NCI-H748 (cell line): ENCODE measurements at regions not wholly inside any gene's neighbourhood (a gene's known extent, or its start where the extent isn't known, plus 50 kb on each side); places are given as distances from the start of the nearest gene placed in this dataset.

ENCODE experiments used
- DNase-seq: peaks from one replicate; lab custom pipeline; 2025; ENCODE audit not compliant: unreplicated experiment; lab: John Stamatoyannopoulos, UW

- no peak for DNase-seq
These were observed 362.0 kb upstream of the TMCO5A start for GRCh38 chr15:37572401-37572800.

DNA sequence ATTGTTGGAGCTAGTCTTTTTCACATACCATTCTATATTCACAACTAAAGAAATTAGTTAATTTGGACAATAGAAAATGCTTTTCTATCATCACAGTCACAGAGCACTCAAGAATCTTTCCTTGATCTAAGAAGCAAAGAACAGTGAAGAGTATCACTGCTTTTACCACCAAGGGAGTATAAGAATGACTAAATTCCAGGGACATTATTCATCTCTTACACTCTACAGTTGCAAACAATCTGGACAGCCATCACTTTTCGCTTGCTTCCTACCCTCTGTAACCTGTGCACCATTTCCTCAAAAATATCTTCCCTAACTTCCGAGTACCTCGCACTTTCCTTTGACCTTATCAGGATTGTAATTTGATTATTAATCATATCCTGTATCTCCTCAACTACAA is 359.5 kb upstream of the TMCO5A start:
- DNase-seq = no peak

DNA sequence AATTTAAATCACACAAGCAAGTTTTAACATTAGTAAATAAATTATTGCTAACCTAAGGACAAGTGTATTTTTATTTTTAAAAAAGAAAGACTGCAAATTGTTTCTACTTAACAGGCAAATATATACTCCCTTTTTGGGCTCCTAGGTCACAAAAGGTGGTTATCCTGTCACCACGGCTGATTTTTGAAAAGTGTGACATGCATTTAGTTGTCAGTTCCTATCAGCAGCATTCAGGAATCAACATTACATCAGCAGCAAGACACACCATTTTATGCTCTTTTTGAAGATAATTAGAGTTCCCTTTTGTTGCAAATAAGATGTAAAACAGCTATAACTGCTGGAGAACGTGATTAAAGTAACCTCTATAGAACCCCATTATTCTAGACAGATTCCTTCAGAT is 357.5 kb upstream of the TMCO5A start:
- no peak for DNase-seq

DNA sequence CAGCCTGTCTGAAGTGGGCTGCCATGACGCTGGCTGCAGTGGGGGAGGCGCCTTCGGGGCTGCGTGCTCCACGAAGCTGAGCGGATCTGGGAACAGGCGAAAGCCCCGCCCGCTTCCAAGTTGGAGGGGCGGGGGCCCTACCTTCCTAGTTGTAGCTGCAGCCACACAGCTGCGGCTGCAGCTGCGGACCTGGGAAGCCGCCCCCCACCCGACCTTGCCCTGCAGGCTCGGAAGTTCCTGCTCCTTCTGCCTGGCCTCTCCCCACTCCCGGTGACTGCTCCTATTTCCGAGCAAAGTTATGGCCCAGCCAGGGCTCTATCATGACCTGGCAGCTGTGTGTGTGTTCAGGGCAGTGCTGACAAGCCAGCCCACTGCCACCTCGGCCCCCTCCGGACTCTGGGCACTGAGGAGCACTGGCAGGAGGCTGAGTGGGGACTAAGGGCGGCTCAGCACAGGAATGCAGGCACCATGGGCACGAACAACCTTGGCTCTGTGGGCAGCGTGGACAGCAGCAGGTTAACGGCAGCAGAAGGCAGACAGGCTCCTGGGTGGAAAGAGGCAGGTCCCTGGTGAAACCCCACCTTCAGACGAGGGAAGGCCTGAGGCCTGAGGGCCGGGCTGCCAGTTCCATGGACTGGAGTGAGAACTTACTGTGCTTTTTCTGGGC is 352.4 kb upstream of the TMCO5A start:
- DNase-seq = no peak

- DNase-seq = no peak
These were observed 351.6 kb upstream of the TMCO5A start for GRCh38 chr15:37582852-37583251.

DNA sequence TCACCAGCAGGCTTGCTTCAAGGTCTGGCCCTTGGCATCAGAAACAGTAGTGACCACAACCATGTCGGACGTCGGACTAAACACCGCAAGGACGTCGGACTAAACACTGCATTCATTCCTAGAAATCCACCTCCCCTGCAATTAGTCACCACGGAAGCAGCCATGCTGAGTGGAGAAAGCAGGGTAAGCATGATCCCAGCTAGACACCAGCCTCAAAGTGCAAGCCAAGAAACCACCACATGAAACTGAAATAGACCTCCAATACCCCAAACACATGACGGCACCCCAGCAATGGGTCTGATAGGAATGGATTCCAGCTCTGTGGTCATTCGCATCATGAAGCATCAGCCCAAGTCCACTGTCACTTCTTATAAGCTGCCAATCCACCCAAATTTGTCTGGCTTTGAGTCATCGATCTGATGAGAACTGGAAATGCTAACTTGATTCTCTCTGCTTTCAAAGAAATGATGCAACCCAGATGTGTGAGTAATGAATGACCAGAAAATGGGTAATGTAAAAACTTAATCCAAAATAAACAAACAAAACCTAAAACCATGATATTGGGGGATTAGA is 348.3 kb upstream of the TMCO5A start:
- DNase-seq = no peak

DNA sequence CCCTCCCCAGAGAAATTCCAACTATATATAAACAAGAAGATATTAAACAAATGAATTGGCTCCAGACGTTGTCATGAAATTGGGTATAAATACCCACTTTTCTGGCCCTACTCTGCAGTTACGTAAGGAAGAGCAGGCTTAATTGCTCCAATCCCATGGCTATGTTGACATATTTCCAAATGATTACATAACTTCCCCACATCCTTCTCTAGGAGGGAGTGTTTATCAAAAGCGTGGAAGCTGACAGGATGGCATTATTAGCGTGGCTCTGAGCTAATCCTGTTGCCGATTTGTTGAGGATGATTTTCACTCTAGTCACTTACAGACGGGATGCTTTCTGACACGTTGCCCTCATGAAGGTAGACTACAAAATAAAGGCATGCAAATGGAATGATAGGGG is 347.5 kb upstream of the TMCO5A start:
- no peak for DNase-seq

DNA sequence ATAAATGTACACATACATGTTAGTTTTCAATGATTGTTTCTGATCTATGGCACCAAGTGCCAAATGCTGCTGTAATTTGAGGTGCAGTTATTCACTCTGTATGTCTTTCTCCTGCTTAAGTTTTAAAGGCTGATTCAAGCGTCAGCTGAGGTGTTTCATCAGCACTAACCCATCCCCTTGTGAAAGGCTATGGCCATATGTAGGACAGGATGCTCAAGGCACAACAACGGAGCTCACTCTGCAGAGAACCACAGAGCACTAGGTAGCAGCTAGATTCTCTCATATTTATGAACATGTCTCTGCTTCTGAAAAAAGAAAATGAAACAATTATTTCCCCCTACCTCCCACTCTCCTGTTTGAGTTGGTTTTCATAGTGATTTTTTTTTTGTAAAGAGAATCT is 340.0 kb upstream of the TMCO5A start:
- DNase-seq = no peak

DNA sequence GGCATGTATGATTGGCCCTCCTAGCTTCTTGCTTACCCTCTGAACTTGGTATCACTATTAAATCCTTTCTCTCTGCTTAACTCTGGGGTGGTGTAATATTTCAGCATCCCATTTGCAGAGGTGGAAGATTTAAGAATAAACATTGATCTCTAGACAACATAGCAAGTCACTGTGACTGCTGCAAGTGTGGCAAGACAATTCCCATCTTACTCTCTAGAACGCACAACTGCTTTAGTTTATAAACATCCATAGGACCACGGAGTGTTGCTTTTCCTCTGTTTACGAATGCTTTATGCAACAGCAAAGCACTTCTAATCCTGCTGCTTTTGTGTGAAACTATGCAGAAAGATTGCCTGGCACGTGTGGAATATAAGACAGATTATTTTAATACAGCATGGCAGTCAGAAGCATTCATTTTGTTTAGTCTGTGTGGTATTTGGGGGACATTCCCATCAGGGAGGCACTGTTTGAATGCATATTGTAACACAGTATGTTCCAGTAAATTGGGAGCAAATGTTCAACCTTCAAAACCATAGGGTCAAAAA is 338.9 kb upstream of the TMCO5A start:
- no peak for DNase-seq

DNA sequence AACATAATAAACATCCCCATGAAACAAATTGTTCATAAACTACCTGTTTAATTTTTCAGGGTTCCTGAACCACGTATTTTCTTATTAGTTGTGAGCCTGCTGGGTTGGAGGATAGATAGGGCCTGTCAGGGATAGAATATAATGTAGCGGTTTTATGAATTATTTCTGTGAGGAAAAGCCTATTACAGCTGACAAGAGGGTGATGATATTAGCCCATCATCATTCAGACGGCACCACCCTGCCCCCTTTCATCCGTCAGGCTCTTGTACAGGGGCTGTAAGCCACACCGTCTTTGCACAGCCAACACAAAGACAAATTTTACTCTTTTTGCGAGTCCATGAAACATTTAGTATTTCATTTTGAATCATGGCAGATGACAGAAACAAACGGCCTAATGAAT is 335.3 kb upstream of the TMCO5A start:
- no peak for DNase-seq

- DNase-seq = no peak
These were observed 318.2 kb upstream of the TMCO5A start for GRCh38 chr15:37616215-37616614.

DNA sequence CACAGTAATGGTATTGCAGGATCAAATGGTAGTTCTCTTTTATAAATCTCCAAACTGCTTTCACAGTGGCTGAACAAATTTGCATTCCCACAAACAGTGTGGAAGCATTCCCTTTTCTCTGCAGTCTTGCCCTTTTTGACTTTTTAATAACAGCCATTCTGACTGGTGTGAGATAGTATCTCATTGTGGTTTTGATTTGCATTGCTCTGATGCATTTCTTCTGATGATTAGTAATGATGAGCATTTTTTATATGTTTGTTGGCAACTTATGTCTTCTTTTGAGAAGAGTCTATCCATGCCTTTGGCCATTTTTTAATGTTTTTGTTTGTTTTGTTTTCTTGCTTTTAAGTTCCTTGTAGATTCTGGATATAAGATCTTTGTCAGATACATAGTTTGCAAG is 316.1 kb upstream of the TMCO5A start:
- DNase-seq = no peak

GRCh38 chr15:37619358-37620042 is 314.9 kb upstream of the TMCO5A start:
- no peak for DNase-seq

GRCh38 chr15:37625576-37625975 is 308.9 kb upstream of the TMCO5A start:
- DNase-seq = no peak

DNA sequence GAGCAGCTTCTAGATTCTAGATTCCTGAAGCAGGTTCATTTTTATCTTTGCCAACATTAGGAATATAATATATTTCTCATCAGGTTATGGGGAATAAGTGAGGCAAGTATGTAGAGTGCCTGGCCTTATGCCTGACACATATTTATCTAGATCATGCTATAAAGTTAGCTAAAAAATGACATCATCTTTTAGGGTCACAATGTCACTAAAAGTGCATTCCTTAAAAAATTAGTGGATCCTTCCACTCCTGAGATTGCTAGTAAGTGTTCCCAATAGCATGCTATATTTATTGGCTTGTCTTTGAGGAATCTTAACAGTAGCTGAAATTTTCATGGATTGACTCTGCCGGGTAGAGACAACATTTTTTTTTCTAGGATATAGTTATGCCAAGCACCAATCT is 305.9 kb upstream of the TMCO5A start:
- no peak for DNase-seq

DNA sequence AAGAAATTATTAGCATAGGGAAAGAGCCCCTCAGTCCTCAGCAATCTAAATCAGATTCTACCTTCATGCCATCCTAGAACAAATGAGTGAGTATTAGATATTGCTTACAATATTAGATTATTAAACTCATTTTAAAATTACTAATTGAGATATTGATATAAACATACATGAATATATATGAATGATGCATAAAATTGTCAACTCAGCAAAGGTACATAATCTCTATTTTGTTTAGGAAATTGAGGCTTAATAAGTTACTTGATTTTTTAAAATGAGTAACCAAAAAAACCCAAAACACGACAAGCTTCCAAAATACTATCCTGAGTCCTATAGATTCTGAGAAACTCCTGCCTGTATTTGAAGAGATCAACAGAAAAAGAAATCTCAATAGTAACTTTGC is 297.7 kb upstream of the TMCO5A start:
- no peak for DNase-seq

- no peak for DNase-seq
These were observed 296.3 kb upstream of the TMCO5A start for GRCh38 chr15:37638116-37638515.

GRCh38 chr15:37638691-37639090 is 295.7 kb upstream of the TMCO5A start:
- DNase-seq = no peak

GRCh38 chr15:37652646-37653417 is 281.6 kb upstream of the TMCO5A start:
- DNase-seq = no peak

- DNase-seq = no peak
These were observed 256.3 kb upstream of the TMCO5A start for GRCh38 chr15:37678124-37678523.

DNA sequence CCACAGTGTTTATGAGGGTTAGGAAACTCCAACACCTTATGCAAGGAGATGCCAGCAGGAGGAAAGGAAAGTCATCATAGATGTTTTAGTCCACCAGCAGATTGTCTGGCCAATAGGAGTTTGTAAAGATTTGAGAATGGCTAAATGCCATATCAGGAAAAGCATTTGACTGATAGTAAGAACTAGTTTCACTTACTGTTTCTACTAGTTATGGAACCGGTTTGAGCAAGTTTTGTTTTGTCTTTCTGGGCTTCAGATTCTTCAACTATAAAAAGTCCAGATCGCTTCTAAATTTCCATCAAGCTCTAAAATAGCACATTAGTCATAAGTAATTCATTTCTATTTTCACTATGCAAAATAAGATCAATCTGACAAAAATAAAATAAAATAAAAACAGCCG is 254.8 kb upstream of the TMCO5A start:
- DNase-seq = no peak

- no peak for DNase-seq
These were observed 252.1 kb upstream of the TMCO5A start for GRCh38 chr15:37682304-37682703.
